Inflammatory macrophage treated with lipopolysaccharide for 1 hour (primary cell): ENCODE measurements at regions not wholly inside any gene's neighbourhood (a gene's known extent, or its start where the extent isn't known, plus 50 kb on each side); places are given as distances from the start of the nearest gene placed in this dataset.

Experiments used
- DNase-seq, 2 donors: peaks; one replicate each; pipeline ENCODE4 v3.0.0-alpha.2; 2020 to 2022

- DNase-seq: no peak
Measured at GRCh38 chr19:5392486-5392885, 51.9 kb upstream of the PTPRS start.

- DNase-seq: no peak
Measured at GRCh38 chr19:5393088-5393487, 52.5 kb upstream of the PTPRS start.

DNA sequence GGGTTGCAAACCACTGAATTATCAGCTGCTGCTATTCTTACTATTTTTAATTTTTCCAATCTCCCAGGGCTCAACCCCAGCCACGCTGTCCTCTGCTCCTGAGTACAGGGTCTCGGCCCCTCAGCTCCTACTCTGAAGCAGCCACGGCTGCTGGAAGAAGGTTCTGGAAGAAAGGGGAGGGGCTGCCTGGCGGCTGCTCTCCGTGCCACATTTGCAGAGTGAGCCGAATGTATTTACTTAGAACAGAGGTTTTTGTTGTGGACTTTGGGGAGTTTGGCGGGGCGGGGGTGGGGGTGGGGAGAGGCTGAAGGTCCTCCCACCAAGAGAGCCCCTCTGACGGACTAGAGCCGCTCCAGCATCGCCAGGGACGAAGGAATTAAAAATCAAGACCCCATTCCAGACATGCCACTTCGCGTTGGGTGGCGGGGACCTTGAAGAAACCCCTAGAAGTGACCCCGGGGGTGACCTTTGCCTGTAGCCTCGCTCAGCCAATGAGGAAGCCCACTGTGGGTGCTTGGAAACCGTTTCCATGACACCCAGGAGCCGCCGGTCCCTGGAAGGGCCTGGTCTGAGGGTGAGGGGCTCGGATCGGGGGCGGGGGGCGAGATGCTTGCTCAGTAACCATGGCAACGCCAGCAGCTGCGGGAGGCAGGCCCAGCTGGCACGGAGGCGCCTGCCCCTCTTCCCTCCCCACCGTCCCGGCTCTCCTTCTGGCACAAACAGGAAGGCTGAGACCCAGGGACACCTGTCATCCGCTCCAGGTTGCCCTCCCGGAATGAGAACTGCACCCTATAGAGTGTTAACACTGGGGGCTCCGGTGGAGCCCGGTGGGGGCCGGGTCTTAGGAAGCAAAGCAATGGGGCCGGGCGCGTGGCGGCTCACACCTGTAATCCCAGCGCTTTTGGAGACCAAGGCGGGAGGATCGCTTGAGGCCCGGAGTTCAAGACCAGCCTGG, 54.2 kb upstream of the PTPRS start:
- no peak for DNase-seq

DNA sequence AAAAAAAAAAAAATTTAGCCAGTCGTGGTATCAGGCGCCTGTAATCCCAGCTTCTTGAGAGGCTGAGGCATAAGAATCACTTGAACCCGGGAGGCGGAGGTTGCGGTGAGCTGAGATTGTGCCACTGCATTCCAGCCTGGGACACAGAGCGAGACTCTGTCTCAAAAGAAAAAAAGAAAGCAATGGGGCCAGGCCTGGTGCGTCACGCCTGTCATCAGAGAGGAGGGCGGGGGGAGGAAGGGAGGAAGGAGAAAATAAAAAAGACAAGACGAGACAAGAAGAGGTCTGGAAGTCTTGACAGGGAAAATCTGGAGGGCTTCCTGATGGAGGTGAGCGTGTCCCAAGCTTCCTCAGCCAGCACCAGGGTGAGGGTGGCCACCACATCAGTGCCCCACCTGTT, 54.9 kb upstream of the PTPRS start:
- no peak for DNase-seq

DNA sequence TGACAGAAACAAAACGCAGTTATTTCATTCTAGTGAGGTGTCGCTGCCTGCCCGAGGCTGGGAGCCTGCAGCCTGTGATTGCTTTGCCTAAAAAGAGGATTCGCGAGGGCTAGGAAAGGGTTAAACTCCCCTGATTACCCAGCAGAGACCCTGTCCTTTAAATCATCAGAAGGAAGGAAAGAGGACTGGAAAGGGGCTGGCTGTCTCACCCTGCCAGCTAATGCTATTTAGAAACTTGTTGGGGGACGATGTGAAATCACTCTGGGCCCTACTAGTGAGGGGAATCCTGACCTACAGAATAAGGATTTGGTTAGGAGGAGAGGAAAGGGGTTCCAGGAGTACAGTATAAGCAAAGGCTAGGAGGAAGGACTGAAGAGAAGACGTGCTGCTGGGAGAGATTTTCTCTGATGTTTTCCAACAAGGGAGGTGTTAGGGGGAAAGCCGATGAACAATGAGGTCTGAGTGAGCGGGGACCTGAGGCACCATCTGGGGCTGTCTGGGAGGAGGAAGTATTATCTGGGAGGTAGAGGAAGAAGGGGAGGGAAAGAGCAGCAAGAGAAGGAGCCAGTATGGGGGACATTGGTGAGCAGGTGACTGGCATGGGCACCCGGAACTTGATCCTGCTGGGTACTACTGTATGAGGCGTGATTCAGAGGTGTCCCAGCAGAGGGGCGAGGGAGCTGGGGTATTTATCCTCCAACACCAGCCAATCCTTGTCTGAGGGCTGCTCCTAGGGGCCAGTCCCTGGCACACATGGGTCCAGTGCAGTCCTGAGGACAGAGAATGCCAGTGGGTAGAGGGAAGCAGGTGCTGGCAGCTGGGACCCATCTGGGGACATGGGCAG, 55.7 kb upstream of the PTPRS start:
- no peak for DNase-seq

DNA sequence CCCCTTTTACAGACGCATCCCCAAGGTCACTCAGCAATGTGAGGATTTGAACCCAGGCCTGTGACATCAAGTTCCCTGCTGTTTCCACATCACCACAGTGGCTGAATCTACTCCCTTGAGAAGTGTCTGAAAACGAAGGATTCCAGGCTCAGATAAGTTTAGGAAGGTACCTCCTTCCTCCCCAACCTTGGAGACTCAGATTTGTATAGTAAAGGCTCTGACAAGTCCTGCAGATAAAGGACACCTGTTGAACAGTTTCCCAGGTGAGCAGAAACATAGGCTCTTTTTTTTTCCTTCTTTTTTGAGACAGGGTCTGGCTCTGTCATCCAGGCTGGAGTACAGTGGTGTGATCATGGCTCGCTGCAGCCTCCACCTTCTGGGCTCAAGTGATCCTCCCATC, 56.4 kb upstream of the PTPRS start:
- DNase-seq: no peak

DNA sequence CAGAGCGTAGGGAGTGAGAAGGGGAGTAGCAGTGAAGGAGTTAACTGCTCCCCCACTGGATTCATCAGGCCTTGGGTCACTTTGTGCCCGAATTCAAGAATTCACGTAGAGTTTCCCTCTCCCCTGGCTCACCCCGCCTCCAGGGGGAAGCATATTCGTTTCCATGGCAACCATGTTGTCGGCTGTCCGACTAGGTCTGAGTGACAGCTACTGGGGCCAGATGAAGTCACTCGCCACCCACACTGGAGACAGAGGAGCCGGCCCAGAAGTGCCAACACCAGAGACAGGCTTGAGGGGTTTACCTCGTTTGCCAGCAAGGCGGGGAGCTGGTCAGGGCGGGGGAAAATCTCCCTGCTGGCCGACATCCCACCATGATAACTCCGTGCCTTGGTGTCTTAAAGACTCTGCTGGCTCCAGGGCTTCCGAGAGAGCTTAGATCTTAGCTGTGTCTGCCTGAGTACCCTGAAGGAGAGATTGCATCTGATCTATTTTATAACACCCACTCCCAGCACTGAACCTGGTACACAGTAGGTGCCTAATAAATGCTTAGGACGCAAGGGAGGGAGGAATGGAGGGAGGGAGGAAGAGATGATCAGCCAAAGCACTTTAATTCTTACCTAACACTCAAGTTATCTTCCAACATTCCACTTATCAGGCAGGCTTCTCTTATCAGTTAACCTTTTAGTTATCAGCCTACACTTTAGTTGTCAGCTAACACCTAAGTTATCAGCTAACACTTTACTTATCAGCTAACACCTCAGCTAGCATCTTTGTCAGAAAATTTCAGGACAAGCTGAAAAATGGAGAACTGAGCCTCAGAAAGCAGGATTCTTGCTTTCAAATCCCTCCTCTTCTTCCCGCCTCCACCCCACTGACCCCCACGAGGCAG, 57.2 kb upstream of the ZNRF4 start:
- peak; percentile 12 to 44 for DNase-seq

DNA sequence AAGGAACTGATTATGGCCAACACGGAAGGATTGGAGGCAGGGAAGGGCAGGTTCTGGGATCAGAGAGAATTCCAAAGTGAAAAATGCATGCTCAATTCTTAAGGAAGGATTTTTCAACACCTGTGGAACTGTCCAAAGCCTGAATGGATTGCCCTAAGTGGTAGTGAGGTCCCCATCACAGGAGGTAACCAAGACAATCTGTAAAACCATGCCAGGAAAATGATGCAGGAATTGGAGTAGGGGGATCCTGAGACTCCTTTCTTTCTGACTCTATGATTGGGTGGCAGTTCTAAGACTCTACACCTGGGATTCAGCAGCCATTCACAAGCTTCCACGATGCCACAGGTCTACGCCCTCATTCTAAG, 56.5 kb upstream of the ZNRF4 start:
- DNase-seq: no peak

GRCh38 chr19:5403968-5404640, 51.1 kb upstream of the ZNRF4 start:
- peak; percentile 42 to 65 for DNase-seq
